ENCODE measurements at regions not wholly inside any gene's neighbourhood (a gene's known extent, or its start where the extent isn't known, plus 50 kb on each side); places are given as distances from the start of the nearest gene placed in this dataset.

DNA sequence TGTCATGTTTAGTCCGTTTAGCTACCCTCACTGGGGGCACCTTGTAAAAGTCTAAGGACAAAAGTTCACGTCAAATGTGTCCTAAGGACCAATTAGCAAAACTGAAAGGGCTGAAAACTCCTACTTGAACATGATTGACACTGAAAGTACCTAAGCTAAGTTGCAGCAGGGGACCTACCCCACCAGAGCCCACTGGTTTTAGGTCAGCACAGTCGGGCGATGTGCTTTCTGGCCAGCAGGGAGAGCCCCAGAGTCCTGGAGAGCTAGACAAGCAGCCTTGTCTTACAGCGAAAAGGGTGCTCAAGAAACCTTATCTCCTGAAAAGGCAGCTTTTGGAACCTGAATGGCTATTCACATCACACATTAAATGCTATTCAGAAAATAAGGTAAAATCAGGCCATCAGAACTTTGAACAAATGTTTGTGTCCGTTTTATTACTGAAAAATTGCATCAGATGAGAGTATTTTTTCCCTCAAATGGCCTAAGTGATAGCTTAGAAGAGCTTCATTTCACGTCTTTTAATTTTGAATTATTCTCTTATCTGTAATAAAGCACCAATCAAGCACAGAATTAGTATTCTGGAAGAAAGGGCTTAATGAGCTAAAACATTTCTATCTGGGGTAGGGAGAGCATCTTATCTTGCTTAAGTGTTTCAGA is 52.2 kb upstream of the MKI67 start:
- no peak overlapping the region for H3K4me3 Mint-ChIP-seq
- H3K9me3 Mint-ChIP-seq = peaks cover 15% of the 10 kb centered on the region
- TF ChIP-seq, protein P1, sequence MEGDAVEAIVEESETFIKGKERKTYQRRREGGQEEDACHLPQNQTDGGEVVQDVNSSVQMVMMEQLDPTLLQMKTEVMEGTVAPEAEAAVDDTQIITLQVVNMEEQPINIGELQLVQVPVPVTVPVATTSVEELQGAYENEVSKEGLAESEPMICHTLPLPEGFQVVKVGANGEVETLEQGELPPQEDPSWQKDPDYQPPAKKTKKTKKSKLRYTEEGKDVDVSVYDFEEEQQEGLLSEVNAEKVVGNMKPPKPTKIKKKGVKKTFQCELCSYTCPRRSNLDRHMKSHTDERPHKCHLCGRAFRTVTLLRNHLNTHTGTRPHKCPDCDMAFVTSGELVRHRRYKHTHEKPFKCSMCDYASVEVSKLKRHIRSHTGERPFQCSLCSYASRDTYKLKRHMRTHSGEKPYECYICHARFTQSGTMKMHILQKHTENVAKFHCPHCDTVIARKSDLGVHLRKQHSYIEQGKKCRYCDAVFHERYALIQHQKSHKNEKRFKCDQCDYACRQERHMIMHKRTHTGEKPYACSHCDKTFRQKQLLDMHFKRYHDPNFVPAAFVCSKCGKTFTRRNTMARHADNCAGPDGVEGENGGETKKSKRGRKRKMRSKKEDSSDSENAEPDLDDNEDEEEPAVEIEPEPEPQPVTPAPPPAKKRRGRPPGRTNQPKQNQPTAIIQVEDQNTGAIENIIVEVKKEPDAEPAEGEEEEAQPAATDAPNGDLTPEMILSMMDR (conservative IDR thresholded peaks at IDR 0.05) = peak; percentile 69
- H3K36me3 Mint-ChIP-seq = no peaks in the 10 kb centered on the region
- no peak for DNase-seq (ENCODE audit: extremely low spot score, unreplicated experiment)
- H3K27me3 Mint-ChIP-seq = peaks cover 7% of the 10 kb centered on the region
- H3K27ac Mint-ChIP-seq = no peak overlapping the region
- H3K4me1 Mint-ChIP-seq (ENCODE audit: unreplicated experiment) = peaks cover 8% of the 10 kb centered on the region

DNA sequence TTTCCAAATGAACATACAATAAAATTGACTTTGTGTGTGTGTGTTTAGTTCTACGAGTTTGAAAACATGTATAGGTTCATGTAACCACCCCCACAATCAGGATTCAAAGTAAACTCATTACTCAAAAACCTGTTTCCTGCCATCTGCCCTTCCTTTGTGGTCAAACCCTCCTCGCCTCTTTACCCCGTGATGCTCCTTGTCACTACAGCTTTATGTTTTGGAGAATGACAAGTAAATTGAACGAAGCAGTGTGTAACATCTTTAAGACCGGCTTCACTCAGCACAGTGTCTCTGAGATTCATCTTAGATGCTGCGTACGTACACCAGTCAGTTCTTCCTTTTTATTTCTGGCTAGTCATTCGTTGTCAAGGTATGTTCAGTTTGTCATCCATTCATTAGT is 54.6 kb upstream of the MKI67 start:
- DNase-seq (ENCODE audit: extremely low spot score, unreplicated experiment) = no peak

DNA sequence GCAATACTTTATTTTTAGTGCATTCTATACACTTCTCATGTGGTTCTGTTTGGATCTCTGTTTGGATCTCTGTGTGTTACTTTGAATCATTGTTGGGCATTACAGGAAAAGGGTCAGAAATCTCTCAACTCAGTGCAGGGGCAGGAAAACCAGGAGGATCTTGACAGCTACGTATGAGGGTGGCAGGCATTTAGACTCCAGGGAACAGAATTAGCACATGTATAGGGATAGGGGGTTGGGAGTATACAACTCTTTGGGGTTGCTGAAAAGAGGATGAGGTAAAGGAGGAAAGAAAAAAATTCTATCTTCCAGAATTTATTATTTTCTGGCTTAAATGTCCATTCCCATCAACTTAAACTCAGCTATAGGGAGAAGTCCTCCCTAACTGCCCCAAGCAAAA is 59.4 kb upstream of the MKI67 start:
- TF ChIP-seq, protein P1 (conservative IDR thresholded peaks at IDR 0.05) = no peak
- H3K27me3 Mint-ChIP-seq = peaks cover 21% of the 10 kb centered on the region
- H3K4me1 Mint-ChIP-seq (ENCODE audit: unreplicated experiment) = peaks cover 24% of the 10 kb centered on the region
- no peak overlapping the region for H3K27ac Mint-ChIP-seq
- DNase-seq (ENCODE audit: extremely low spot score, unreplicated experiment) = no peak
- peaks cover 7% of the 10 kb centered on the region for H3K9me3 Mint-ChIP-seq
- peak overlapping the region; percentile 3 for H3K4me3 Mint-ChIP-seq
- H3K36me3 Mint-ChIP-seq = no peaks in the 10 kb centered on the region

More for the DNA sequence above, 54.6 kb upstream of the MKI67 start:
- no peak overlapping the region for H3K4me3 Mint-ChIP-seq
- peaks cover 15% of the 10 kb centered on the region for H3K27me3 Mint-ChIP-seq
- peaks cover 12% of the 10 kb centered on the region for H3K4me1 Mint-ChIP-seq (ENCODE audit: unreplicated experiment)
- H3K9me3 Mint-ChIP-seq = peaks cover 7% of the 10 kb centered on the region
- no peak overlapping the region for H3K27ac Mint-ChIP-seq
- no peaks in the 10 kb centered on the region for H3K36me3 Mint-ChIP-seq
- TF ChIP-seq, protein P1 (conservative IDR thresholded peaks at IDR 0.05) = no peak

DNA sequence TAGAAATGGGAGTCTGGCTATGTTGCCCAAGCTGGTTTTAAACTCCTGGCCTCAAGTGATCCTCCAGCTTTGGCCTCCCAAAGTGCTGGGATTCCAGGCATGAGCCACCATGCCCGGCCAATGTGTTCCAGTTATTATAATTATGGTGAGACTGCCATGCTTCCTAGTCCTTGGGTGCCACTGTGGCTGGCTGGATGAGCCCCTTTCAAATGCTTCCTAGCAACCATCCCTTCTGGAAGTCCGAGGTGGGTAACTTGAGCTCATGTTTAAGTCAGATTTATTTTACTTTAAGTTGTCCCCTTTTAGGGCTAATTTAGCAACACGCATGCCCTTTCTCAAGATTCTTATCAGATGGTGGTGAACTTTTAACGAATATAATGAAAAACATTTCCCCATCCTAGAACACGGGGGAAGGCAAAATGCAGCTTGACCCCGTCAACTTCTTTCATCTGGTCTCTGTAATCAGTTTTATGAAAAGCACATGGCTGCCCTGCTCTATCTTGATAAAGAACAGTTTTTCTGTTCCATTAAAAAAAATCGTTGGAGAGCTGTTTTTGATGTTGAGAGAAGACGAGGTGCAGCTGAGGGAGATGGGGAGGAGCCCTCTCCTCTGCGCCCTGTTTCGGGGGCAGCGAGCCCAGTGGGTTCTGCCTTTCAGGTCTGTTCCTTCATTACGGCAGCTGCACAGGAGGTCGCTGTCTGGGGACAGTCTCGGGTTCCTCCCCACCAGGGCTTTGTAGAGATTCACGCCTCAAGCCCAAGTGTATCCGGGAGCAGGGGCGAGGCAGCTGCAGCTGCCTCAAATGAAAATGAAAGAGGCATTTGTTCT is 61.0 kb upstream of the MKI67 start:
- H3K27me3 Mint-ChIP-seq = peaks cover 18% of the 10 kb centered on the region
- H3K9me3 Mint-ChIP-seq = peaks cover 7% of the 10 kb centered on the region
- DNase-seq (ENCODE audit: extremely low spot score, unreplicated experiment) = no peak
- TF ChIP-seq, protein P1 (conservative IDR thresholded peaks at IDR 0.05) = no peak
- peak overlapping the region; percentile 47 for H3K27ac Mint-ChIP-seq
- H3K36me3 Mint-ChIP-seq = no peaks in the 10 kb centered on the region
- peak overlapping the region; percentile 20 for H3K4me3 Mint-ChIP-seq
- H3K4me1 Mint-ChIP-seq (ENCODE audit: unreplicated experiment) = peaks cover 24% of the 10 kb centered on the region

DNA sequence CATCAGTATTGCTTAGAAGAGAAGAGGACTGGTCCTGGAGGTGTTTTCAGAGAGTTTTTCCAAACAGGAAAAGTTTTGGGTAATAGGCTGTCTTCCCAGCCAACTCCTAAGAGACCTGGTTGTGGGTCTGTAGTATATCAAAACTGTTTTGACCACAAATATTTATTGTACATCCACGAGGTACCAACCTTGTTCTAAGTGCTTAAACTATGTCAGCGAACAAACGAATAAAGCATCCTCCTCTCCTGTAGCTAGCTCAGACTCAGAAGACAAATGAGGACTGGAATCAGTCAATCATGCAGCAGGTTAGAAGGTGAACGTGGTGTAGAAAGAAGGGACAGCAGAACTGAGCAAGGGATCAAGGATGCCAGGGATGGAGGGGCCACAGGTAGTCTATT is 61.6 kb upstream of the MKI67 start:
- H3K9me3 Mint-ChIP-seq = peaks cover 7% of the 10 kb centered on the region
- no peaks in the 10 kb centered on the region for H3K36me3 Mint-ChIP-seq
- H3K27ac Mint-ChIP-seq = peak overlapping the region; percentile 47
- DNase-seq (ENCODE audit: extremely low spot score, unreplicated experiment) = no peak
- TF ChIP-seq, protein P1 (conservative IDR thresholded peaks at IDR 0.05) = no peak
- peak overlapping the region; percentile 20 for H3K4me3 Mint-ChIP-seq
- peaks cover 18% of the 10 kb centered on the region for H3K27me3 Mint-ChIP-seq
- H3K4me1 Mint-ChIP-seq (ENCODE audit: unreplicated experiment) = peaks cover 24% of the 10 kb centered on the region

Data from type B pancreatic cell (in vitro differentiated cells).